GM12878 (cell line): ENCODE measurements at regions not wholly inside any gene's neighbourhood (a gene's known extent, or its start where the extent isn't known, plus 50 kb on each side); places are given as distances from the start of the nearest gene placed in this dataset.

Source experiments
- BRCA1 ChIP-seq: IDR thresholded peaks from 2 replicates; pipeline ENCODE4 v1.6.1; 2011; ENCODE audit warnings: low read depth, low read length, improper control_type of control experiment
- CHD2 ChIP-seq: IDR thresholded peaks from 2 replicates; pipeline ENCODE4 v1.6.1; 2011; ENCODE audit warnings: low read depth, low read length, improper control_type of control experiment, borderline replicate concordance
- EED ChIP-seq: sonication (generic); IDR thresholded peaks from 2 replicates; pipeline ENCODE4 v1.6.1; 2016; ENCODE audit warnings: antibody characterized with exemption, low read depth
- HDAC2 ChIP-seq: fragments of 200-600 bp; sonication (generic); IDR thresholded peaks from 2 replicates; pipeline ENCODE4 v1.6.1; 2017
- JUNB ChIP-seq: IDR thresholded peaks from 2 replicates; pipeline ENCODE4 v1.6.1; 2016; ENCODE audit warnings: antibody characterized with exemption, mild to moderate bottlenecking
- KLF5 ChIP-seq: fragments of 450-650 bp; IDR thresholded peaks from 2 replicates; pipeline ENCODE4 v1.6.1; 2014; ENCODE audit warnings: mild to moderate bottlenecking; ENCODE audit not compliant: partially characterized antibody
- MTA2 ChIP-seq: fragments of 450-650 bp; IDR thresholded peaks from 2 replicates; pipeline ENCODE4 v1.6.1; 2016; ENCODE audit warnings: low read depth, mild to moderate bottlenecking, moderate library complexity
- MXI1 ChIP-seq: fragments of 150-350 bp; IDR thresholded peaks from 2 replicates; pipeline ENCODE4 v1.6.1; 2011; ENCODE audit warnings: low read depth, mild to moderate bottlenecking, inconsistent platforms, low read length, improper control_type of control experiment
- MYC ChIP-seq: IDR thresholded peaks from 2 replicates; pipeline ENCODE4 v1.6.1; 2011; ENCODE audit warnings: mild to moderate bottlenecking, low read length, moderate library complexity, inconsistent platforms; ENCODE audit not compliant: insufficient read depth, insufficient replicate concordance, insufficient read length, severe bottlenecking
- NFYA ChIP-seq: IDR thresholded peaks from 2 replicates; pipeline ENCODE4 v1.6.1; 2011; ENCODE audit warnings: low read depth, mild to moderate bottlenecking, low read length, improper control_type of control experiment, borderline replicate concordance
- NFYB ChIP-seq: IDR thresholded peaks from 2 replicates; pipeline ENCODE4 v1.6.1; 2011; ENCODE audit warnings: low read depth, mild to moderate bottlenecking, low read length, improper control_type of control experiment, moderate library complexity; ENCODE audit not compliant: insufficient read depth
- POU2F2 ChIP-seq: IDR thresholded peaks from 3 replicates; pipeline ENCODE4 v1.6.1; 2011; ENCODE audit warnings: low read depth, mild to moderate bottlenecking, low read length, borderline replicate concordance
- RAD21 ChIP-seq: IDR thresholded peaks from 2 replicates; pipeline ENCODE4 v1.6.1; 2011; ENCODE audit warnings: mild to moderate bottlenecking, low read depth, low read length, moderate library complexity; ENCODE audit not compliant: insufficient read depth
- RELA ChIP-seq: fragments of 450-650 bp; IDR thresholded peaks from 2 replicates; pipeline ENCODE4 v1.8.0; 2014; ENCODE audit warnings: borderline replicate concordance; ENCODE audit not compliant: partially characterized antibody
- RFX5 ChIP-seq: IDR thresholded peaks from 2 replicates; pipeline ENCODE4 v1.6.1; 2011; ENCODE audit warnings: low read depth, low read length, improper control_type of control experiment
- STAT3 ChIP-seq: IDR thresholded peaks from 2 replicates; pipeline ENCODE4 v1.6.1; 2011; ENCODE audit warnings: low read depth, low read length, improper control_type of control experiment
- TCF3 ChIP-seq: IDR thresholded peaks from 2 replicates; pipeline ENCODE4 v1.6.1; 2012; ENCODE audit warnings: low read depth, mild to moderate bottlenecking, low read length, borderline replicate concordance; ENCODE audit not compliant: insufficient read depth
- ZNF207 ChIP-seq: fragments of 450-650 bp; IDR thresholded peaks from 2 replicates; pipeline ENCODE4 v1.6.1; 2014; ENCODE audit warnings: antibody characterized with exemption, mild to moderate bottlenecking, borderline replicate concordance
- TF ChIP-seq, protein P1 (sequence below): IDR thresholded peaks from 2 replicates; pipeline ENCODE4 v1.6.1; 2012; ENCODE audit warnings: improper control_type of control experiment, low read depth, low read length; ENCODE audit not compliant: insufficient replicate concordance
- TF ChIP-seq, protein P2 (sequence below): fragments of 450-650 bp; IDR thresholded peaks from 2 replicates; pipeline ENCODE4 v1.6.1; 2014; ENCODE audit warnings: mild to moderate bottlenecking
- TF ChIP-seq, protein P3 (sequence below): fragments of 450-650 bp; IDR thresholded peaks from 2 replicates; pipeline ENCODE4 v1.6.1; 2017; ENCODE audit warnings: borderline replicate concordance
- TF ChIP-seq, protein P4 (sequence below), 3 experiments: IDR thresholded peaks in 2 of 3; conservative IDR thresholded peaks in 1 of 3; 2 replicates each; pipeline ENCODE4 v1.5.1; 2011; ENCODE audit warnings: low read depth in 3 of 3, low read length in 3 of 3, mild to moderate bottlenecking in 3 of 3, control low read depth in 2 of 3, moderate library complexity in 2 of 3, inconsistent platforms in 1 of 3, mixed read lengths in 1 of 3; ENCODE audit not compliant: control insufficient read depth in 2 of 3, insufficient read depth in 1 of 3; ENCODE audit errors: extremely low read depth in 1 of 3

DNA sequence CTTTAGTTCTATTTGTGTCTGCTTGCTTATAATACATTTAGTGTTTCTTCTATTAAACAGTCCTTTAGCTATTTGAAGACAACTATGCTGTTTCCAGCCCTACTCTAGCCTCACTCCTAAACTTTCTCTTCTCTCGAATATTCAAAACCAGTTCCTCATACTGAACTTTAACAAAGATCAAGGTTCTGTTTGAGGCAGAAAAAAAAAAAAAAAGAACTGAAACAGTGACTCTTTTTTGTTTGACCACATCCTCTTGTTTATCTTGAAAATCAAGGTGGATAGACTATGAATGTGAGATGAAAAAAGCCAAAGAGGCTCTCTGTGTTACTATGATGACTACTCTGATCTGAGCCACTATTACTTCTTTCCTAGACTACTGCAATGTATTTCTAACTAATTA is 154.3 kb downstream of the ZNF365 start (continued):
- TF ChIP-seq, protein P1, sequence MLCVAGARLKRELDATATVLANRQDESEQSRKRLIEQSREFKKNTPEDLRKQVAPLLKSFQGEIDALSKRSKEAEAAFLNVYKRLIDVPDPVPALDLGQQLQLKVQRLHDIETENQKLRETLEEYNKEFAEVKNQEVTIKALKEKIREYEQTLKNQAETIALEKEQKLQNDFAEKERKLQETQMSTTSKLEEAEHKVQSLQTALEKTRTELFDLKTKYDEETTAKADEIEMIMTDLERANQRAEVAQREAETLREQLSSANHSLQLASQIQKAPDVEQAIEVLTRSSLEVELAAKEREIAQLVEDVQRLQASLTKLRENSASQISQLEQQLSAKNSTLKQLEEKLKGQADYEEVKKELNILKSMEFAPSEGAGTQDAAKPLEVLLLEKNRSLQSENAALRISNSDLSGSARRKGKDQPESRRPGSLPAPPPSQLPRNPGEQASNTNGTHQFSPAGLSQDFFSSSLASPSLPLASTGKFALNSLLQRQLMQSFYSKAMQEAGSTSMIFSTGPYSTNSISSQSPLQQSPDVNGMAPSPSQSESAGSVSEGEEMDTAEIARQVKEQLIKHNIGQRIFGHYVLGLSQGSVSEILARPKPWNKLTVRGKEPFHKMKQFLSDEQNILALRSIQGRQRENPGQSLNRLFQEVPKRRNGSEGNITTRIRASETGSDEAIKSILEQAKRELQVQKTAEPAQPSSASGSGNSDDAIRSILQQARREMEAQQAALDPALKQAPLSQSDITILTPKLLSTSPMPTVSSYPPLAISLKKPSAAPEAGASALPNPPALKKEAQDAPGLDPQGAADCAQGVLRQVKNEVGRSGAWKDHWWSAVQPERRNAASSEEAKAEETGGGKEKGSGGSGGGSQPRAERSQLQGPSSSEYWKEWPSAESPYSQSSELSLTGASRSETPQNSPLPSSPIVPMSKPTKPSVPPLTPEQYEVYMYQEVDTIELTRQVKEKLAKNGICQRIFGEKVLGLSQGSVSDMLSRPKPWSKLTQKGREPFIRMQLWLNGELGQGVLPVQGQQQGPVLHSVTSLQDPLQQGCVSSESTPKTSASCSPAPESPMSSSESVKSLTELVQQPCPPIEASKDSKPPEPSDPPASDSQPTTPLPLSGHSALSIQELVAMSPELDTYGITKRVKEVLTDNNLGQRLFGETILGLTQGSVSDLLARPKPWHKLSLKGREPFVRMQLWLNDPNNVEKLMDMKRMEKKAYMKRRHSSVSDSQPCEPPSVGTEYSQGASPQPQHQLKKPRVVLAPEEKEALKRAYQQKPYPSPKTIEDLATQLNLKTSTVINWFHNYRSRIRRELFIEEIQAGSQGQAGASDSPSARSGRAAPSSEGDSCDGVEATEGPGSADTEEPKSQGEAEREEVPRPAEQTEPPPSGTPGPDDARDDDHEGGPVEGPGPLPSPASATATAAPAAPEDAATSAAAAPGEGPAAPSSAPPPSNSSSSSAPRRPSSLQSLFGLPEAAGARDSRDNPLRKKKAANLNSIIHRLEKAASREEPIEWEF, result peak; percentile 18
- TF ChIP-seq CHD2 (0 out of 2 replicates have a peak, but pooled peaks have one; percentile 39), EED (no peak), JUNB (peak; percentile 61; the same call in 1 of the 2 replicates), MTA2 (peak; percentile 90), TCF3 (no peak), BRCA1 (no peak), HDAC2 (no peak), RFX5 (no peak), MYC (no peak), KLF5 (no peak), POU2F2 (0 out of 3 replicates have a peak, but pooled peaks have one; percentile 18), NFYB (no peak), MXI1 (no peak), NFYA (no peak), STAT3 (no peak), RAD21 (peak; percentile 23; the same call in 1 of the 2 replicates), RELA (no peak), ZNF207 (no peak)
- TF ChIP-seq, protein P2, sequence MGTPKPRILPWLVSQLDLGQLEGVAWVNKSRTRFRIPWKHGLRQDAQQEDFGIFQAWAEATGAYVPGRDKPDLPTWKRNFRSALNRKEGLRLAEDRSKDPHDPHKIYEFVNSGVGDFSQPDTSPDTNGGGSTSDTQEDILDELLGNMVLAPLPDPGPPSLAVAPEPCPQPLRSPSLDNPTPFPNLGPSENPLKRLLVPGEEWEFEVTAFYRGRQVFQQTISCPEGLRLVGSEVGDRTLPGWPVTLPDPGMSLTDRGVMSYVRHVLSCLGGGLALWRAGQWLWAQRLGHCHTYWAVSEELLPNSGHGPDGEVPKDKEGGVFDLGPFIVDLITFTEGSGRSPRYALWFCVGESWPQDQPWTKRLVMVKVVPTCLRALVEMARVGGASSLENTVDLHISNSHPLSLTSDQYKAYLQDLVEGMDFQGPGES, result no peak
- TF ChIP-seq, protein P3, sequence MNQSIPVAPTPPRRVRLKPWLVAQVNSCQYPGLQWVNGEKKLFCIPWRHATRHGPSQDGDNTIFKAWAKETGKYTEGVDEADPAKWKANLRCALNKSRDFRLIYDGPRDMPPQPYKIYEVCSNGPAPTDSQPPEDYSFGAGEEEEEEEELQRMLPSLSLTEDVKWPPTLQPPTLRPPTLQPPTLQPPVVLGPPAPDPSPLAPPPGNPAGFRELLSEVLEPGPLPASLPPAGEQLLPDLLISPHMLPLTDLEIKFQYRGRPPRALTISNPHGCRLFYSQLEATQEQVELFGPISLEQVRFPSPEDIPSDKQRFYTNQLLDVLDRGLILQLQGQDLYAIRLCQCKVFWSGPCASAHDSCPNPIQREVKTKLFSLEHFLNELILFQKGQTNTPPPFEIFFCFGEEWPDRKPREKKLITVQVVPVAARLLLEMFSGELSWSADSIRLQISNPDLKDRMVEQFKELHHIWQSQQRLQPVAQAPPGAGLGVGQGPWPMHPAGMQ, result no peak
- TF ChIP-seq, protein P4, sequence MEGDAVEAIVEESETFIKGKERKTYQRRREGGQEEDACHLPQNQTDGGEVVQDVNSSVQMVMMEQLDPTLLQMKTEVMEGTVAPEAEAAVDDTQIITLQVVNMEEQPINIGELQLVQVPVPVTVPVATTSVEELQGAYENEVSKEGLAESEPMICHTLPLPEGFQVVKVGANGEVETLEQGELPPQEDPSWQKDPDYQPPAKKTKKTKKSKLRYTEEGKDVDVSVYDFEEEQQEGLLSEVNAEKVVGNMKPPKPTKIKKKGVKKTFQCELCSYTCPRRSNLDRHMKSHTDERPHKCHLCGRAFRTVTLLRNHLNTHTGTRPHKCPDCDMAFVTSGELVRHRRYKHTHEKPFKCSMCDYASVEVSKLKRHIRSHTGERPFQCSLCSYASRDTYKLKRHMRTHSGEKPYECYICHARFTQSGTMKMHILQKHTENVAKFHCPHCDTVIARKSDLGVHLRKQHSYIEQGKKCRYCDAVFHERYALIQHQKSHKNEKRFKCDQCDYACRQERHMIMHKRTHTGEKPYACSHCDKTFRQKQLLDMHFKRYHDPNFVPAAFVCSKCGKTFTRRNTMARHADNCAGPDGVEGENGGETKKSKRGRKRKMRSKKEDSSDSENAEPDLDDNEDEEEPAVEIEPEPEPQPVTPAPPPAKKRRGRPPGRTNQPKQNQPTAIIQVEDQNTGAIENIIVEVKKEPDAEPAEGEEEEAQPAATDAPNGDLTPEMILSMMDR (IDR thresholded peaks at IDR 0.05 in 2 of 3, conservative IDR thresholded peaks at IDR 0.05 in 1 of 3; ENCODE audit: control insufficient read depth in 2 of 3, extremely low read depth in 1 of 3, insufficient read depth in 1 of 3, low read depth in 3 of 3, low read length in 3 of 3), result no peak
